ENCODE measurements at regions not wholly inside any gene's neighbourhood (a gene's known extent, or its start where the extent isn't known, plus 50 kb on each side); places are given as distances from the start of the nearest gene placed in this dataset.

DNA sequence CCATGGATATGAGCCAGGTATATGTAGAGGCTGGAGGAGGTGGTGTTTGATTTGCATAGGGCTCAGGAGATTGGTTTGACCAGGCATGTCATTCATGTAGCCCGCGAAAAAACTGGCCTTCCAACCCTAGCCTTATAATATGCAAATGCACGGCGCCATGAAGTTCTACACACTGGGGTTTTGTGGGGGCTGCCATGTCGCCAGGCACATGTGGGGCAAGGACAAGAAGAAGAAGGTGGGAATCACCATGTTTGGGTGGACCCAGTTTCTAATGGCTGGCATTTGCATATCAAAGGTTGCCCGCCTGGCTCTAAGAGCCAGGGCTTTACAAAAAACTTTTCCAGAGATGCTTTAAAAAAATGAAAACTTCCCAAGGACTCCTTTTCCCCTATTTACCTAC lies 1251.0 kb downstream of the PCDH18 start:
- H3K4me3 ChIP-seq (replicated peaks; ENCODE audit: insufficient read depth, low read length): no peak overlapping the region
- H3K27ac ChIP-seq (replicated peaks): no peak overlapping the region
- no peak for DNase-seq (ENCODE audit: low read depth in 1 of 2, low spot score in 1 of 2)
- no peaks in the 10 kb centered on the region for H3K27me3 ChIP-seq (ENCODE audit: insufficient read depth, poor library complexity, severe bottlenecking)
- no peak for TF ChIP-seq GABPA (IDR thresholded peaks at IDR 0.05; ENCODE audit: low read depth)
- no peak for TF ChIP-seq SPI1 (IDR thresholded peaks at IDR 0.05; ENCODE audit: borderline replicate concordance, low read depth)
- TF ChIP-seq, protein P1, sequence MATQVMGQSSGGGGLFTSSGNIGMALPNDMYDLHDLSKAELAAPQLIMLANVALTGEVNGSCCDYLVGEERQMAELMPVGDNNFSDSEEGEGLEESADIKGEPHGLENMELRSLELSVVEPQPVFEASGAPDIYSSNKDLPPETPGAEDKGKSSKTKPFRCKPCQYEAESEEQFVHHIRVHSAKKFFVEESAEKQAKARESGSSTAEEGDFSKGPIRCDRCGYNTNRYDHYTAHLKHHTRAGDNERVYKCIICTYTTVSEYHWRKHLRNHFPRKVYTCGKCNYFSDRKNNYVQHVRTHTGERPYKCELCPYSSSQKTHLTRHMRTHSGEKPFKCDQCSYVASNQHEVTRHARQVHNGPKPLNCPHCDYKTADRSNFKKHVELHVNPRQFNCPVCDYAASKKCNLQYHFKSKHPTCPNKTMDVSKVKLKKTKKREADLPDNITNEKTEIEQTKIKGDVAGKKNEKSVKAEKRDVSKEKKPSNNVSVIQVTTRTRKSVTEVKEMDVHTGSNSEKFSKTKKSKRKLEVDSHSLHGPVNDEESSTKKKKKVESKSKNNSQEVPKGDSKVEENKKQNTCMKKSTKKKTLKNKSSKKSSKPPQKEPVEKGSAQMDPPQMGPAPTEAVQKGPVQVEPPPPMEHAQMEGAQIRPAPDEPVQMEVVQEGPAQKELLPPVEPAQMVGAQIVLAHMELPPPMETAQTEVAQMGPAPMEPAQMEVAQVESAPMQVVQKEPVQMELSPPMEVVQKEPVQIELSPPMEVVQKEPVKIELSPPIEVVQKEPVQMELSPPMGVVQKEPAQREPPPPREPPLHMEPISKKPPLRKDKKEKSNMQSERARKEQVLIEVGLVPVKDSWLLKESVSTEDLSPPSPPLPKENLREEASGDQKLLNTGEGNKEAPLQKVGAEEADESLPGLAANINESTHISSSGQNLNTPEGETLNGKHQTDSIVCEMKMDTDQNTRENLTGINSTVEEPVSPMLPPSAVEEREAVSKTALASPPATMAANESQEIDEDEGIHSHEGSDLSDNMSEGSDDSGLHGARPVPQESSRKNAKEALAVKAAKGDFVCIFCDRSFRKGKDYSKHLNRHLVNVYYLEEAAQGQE (IDR thresholded peaks at IDR 0.05; ENCODE audit: insufficient replicate concordance, low read depth): no peak
- no peak for TF ChIP-seq POLR2AphosphoS5 (IDR thresholded peaks at IDR 0.05; ENCODE audit: low read depth)
- TF ChIP-seq, protein P2, sequence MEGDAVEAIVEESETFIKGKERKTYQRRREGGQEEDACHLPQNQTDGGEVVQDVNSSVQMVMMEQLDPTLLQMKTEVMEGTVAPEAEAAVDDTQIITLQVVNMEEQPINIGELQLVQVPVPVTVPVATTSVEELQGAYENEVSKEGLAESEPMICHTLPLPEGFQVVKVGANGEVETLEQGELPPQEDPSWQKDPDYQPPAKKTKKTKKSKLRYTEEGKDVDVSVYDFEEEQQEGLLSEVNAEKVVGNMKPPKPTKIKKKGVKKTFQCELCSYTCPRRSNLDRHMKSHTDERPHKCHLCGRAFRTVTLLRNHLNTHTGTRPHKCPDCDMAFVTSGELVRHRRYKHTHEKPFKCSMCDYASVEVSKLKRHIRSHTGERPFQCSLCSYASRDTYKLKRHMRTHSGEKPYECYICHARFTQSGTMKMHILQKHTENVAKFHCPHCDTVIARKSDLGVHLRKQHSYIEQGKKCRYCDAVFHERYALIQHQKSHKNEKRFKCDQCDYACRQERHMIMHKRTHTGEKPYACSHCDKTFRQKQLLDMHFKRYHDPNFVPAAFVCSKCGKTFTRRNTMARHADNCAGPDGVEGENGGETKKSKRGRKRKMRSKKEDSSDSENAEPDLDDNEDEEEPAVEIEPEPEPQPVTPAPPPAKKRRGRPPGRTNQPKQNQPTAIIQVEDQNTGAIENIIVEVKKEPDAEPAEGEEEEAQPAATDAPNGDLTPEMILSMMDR (IDR thresholded peaks at IDR 0.05; ENCODE audit: insufficient read depth, low read length): no peak

DNA sequence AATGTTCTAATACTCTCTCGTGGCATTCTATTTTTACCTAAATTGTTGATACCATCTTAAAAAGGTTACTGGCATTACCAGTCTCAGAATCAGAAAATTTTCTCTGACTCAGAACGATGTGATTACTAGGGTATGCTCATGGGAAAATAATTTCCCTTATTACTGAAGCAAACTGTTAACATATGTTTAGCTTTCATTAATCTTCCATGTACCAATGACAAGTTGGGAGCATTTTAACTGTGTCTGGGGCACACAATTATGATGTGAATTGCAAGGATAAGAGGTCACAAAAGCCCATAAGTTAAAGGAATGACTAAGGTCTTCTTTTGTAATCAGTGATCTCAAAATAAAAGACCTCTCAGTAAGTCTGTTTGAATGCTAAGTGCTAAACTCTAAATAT lies 1254.6 kb downstream of the PCDH18 start:
- TF ChIP-seq SPI1 (IDR thresholded peaks at IDR 0.05; ENCODE audit: borderline replicate concordance, low read depth): no peak
- TF ChIP-seq, protein P2 (IDR thresholded peaks at IDR 0.05; ENCODE audit: insufficient read depth, low read length): no peak
- TF ChIP-seq GABPA (IDR thresholded peaks at IDR 0.05; ENCODE audit: low read depth): no peak
- TF ChIP-seq POLR2AphosphoS5 (IDR thresholded peaks at IDR 0.05; ENCODE audit: low read depth): no peak
- TF ChIP-seq, protein P1 (IDR thresholded peaks at IDR 0.05; ENCODE audit: insufficient replicate concordance, low read depth): no peak
- DNase-seq (ENCODE audit: low read depth in 1 of 2, low spot score in 1 of 2): no peak

DNA sequence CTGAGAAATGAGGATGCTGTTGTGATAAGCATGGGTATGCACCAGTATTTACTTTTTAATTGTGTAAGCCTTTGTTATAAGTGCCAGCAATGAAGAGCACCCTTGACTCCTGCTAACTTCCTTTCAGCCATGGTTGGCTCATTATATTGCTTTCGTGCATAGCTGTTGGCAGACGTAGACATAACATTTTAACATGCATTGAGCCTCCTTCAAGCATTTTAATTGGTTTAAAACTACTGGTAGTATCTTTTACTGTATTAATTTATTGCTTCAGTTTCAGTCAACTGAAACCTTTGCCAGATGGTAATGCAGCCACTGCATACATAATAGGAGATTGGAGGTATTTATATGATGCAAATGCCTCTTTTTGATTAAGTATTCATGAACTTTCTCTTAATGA lies 1285.4 kb downstream of the PCDH18 start:
- TF ChIP-seq, protein P1 (IDR thresholded peaks at IDR 0.05; ENCODE audit: insufficient replicate concordance, low read depth): no peak
- TF ChIP-seq POLR2AphosphoS5 (IDR thresholded peaks at IDR 0.05; ENCODE audit: low read depth) (no peak), SPI1 (IDR thresholded peaks at IDR 0.05; ENCODE audit: borderline replicate concordance, low read depth) (no peak), GABPA (IDR thresholded peaks at IDR 0.05; ENCODE audit: low read depth) (no peak)
- TF ChIP-seq, protein P2 (IDR thresholded peaks at IDR 0.05; ENCODE audit: insufficient read depth, low read length): no peak
- Histone ChIP-seq H3K27me3 (ENCODE audit: insufficient read depth, poor library complexity, severe bottlenecking) (no peaks in the 10 kb centered on the region), H3K4me3 (replicated peaks; ENCODE audit: insufficient read depth, low read length) (no peak overlapping the region), H3K27ac (replicated peaks) (no peak overlapping the region)
- DNase-seq (ENCODE audit: low read depth in 1 of 2, low spot score in 1 of 2): no peak

More for the DNA sequence above, 1254.6 kb downstream of the PCDH18 start:
- H3K27me3 ChIP-seq (ENCODE audit: insufficient read depth, poor library complexity, severe bottlenecking): no peaks in the 10 kb centered on the region
- H3K27ac ChIP-seq (replicated peaks): no peak overlapping the region
- no peak overlapping the region for H3K4me3 ChIP-seq (replicated peaks; ENCODE audit: insufficient read depth, low read length)

Measured in HL-60 (cell line).